GM12874 (cell line): ENCODE measurements at regions not wholly inside any gene's neighbourhood (a gene's known extent, or its start where the extent isn't known, plus 50 kb on each side); places are given as distances from the start of the nearest gene placed in this dataset.

ENCODE experiments used
- CTCF ChIP-seq: IDR thresholded peaks from 2 replicates; pipeline ENCODE4 v1.5.1; 2011; ENCODE audit warnings: low read depth, mild to moderate bottlenecking, control low read depth, low read length, moderate library complexity; ENCODE audit not compliant: insufficient read depth

- TF ChIP-seq CTCF, result no peak
These were observed 275.8 kb downstream of the FAT3 start for GRCh38 chr11:92500453-92500852.

- TF ChIP-seq CTCF, result no peak
These were observed 276.6 kb downstream of the FAT3 start for GRCh38 chr11:92501066-92501739.

- TF ChIP-seq CTCF, result no peak
These were observed 279.4 kb downstream of the FAT3 start for GRCh38 chr11:92504004-92504403.

GRCh38 chr11:92504534-92504933 lies 279.9 kb downstream of the FAT3 start:
- no peak for TF ChIP-seq CTCF

- no peak for TF ChIP-seq CTCF
These were observed 281.1 kb downstream of the FAT3 start for GRCh38 chr11:92505689-92506088.

GRCh38 chr11:92506809-92507336 lies 282.3 kb downstream of the FAT3 start:
- no peak for TF ChIP-seq CTCF

GRCh38 chr11:92510591-92510990 lies 286.0 kb downstream of the FAT3 start:
- TF ChIP-seq CTCF, result no peak
